ENCODE measurements at regions not wholly inside any gene's neighbourhood (a gene's known extent, or its start where the extent isn't known, plus 50 kb on each side); places are given as distances from the start of the nearest gene placed in this dataset.

DNA sequence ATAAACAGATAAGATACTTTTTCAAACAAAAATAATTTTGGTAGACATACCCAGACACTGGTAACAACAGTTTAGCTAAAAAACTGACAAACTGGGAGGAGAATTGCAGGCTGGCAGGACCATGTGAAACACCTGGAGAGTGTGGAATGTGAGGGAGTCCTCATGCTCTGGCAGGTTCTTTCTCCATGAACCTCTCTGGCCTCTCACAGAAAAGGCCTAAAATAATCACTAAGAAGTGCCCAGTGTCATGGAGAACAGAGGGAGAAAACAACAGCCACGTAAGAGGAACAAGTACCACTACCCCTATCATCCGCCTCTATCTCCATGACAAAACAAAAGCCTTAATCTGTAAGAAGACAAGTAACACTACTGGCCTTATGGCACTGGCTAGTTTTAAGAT is 1227.5 kb upstream of the CDH9 start:
- Histone ChIP-seq H3K36me3 (ENCODE audit: insufficient read depth, low read length) (no peaks in the 10 kb centered on the region), H3K9me3 (ENCODE audit: low read length) (no peaks in the 10 kb centered on the region), H3K4me1 (ENCODE audit: insufficient read depth, low read length) (no peaks in the 10 kb centered on the region), H3K4me3 (ENCODE audit: low read length) (no peak overlapping the region), H2AFZ (ENCODE audit: low read depth, low read length) (no peak overlapping the region), H3K27me3 (ENCODE audit: insufficient read depth, low read length) (no peaks in the 10 kb centered on the region)

DNA sequence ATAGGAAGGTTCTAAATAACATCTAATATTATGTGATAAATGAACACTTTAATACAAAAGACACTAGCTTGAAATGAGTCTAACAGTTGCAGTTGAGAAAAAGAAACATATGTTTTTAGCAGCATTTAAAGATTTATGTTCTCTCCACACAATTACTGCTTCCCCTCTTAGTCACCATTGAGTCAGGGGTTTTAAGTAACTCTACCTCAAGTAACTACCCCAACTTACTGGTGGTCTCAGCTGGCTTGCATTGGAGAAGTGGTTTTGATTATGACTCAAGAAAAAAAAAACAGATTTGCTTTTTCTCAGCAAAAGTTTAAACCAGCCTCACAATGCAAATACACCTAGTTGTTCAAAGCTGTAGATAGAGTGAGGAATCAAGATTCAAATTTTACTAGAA is 1216.5 kb upstream of the CDH9 start:
- Histone ChIP-seq H3K36me3 (ENCODE audit: insufficient read depth, low read length) (no peaks in the 10 kb centered on the region), H3K4me1 (ENCODE audit: insufficient read depth, low read length) (peaks cover 4% of the 10 kb centered on the region), H3K27me3 (ENCODE audit: insufficient read depth, low read length) (no peaks in the 10 kb centered on the region), H2AFZ (ENCODE audit: low read depth, low read length) (no peak overlapping the region), H3K9me3 (ENCODE audit: low read length) (no peaks in the 10 kb centered on the region), H3K4me3 (ENCODE audit: low read length) (no peak overlapping the region)

DNA sequence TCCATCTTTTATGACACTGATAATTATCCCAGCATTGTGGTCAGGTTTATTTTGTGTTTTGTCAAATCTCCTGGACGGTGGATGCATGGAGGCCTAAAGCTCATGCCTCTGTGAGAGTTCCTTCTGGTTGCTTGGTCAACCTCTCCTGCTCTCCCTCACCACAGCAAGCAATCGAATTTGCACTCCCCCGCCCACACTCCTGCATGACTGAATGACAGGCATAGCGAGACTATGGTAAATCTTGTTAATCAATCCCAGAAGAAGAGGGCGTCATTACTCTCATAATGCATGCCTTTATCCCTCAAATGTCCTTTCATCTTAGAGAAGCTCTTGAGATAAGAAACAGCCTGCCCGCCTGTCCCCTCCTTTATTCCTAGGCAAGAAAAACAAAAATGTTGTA is 1215.0 kb upstream of the CDH9 start:
- Histone ChIP-seq H2AFZ (ENCODE audit: low read depth, low read length) (no peak overlapping the region), H3K4me3 (ENCODE audit: low read length) (no peak overlapping the region), H3K9me3 (ENCODE audit: low read length) (no peaks in the 10 kb centered on the region), H3K36me3 (ENCODE audit: insufficient read depth, low read length) (no peaks in the 10 kb centered on the region), H3K27me3 (ENCODE audit: insufficient read depth, low read length) (no peaks in the 10 kb centered on the region), H3K4me1 (ENCODE audit: insufficient read depth, low read length) (peaks cover 4% of the 10 kb centered on the region)

DNA sequence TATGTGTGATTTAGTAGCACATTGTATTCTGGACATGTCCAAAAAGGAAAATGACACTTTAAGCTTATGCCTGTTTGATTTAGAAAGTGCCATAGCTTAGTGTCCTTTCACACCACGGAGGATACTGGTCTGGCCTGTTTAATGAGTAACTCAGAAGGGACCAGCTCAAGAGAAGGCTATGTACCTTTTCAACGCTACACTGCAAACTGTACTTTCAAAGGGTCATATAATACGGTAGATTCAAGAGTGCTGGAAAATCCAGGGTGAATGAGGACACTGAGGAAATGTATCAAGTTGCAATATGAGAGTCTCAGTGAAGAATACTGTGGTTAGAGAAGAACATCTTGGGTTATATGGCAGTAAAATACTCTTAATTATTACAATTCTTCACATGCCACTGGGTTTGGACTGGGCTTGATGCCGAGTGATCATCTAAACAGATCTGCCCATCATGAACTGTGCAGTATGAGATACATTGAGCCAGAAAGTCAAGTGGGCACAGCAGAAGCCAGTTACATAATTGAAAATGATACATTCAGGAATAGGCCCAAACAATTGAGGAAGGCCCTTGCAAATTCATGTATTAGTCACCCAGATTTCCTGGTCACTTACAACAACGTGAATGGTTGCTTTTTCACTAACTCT is 1211.5 kb upstream of the CDH9 start:
- Histone ChIP-seq H3K4me3 (ENCODE audit: low read length) (no peak overlapping the region), H3K36me3 (ENCODE audit: insufficient read depth, low read length) (no peaks in the 10 kb centered on the region)

DNA sequence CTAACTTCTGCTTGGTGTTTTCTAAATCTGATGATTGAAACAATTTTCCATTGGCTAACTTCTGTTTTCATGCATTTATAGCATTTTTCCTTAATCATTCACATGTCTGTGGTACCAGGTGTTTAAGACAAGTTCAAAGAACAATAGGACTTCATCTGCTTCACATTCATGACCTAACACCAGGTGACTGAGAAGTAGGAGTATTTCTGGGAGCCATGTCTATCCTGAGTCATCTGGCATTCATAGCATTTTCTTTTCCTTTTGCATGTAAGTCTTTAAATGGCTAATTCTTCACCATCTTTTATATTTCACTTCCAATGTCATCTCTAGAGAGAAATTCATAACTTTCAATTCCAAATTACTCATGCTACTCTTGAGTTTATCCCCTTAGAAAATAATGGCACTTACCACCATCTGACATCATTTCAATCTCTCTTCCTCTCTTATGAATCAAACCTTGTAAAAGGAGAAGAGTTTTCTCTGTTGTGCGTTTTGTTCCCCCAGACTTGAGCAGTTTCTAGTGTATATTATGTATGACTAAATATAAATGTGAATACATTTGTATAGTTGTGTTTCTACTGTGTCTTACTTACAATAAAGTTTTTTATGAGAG is 1196.1 kb upstream of the CDH9 start:
- Histone ChIP-seq H3K9me3 (ENCODE audit: low read length) (no peaks in the 10 kb centered on the region), H3K4me3 (ENCODE audit: low read length) (no peak overlapping the region), H3K36me3 (ENCODE audit: insufficient read depth, low read length) (no peaks in the 10 kb centered on the region), H3K4me1 (ENCODE audit: insufficient read depth, low read length) (no peaks in the 10 kb centered on the region), H2AFZ (ENCODE audit: low read depth, low read length) (no peak overlapping the region), H3K27me3 (ENCODE audit: insufficient read depth, low read length) (no peaks in the 10 kb centered on the region)

More for the DNA sequence above, 1211.5 kb upstream of the CDH9 start:
- no peaks in the 10 kb centered on the region for H3K4me1 ChIP-seq (ENCODE audit: insufficient read depth, low read length)
- no peaks in the 10 kb centered on the region for H3K9me3 ChIP-seq (ENCODE audit: low read length)
- no peaks in the 10 kb centered on the region for H3K27me3 ChIP-seq (ENCODE audit: insufficient read depth, low read length)
- no peak overlapping the region for H2AFZ ChIP-seq (ENCODE audit: low read depth, low read length)

DNA sequence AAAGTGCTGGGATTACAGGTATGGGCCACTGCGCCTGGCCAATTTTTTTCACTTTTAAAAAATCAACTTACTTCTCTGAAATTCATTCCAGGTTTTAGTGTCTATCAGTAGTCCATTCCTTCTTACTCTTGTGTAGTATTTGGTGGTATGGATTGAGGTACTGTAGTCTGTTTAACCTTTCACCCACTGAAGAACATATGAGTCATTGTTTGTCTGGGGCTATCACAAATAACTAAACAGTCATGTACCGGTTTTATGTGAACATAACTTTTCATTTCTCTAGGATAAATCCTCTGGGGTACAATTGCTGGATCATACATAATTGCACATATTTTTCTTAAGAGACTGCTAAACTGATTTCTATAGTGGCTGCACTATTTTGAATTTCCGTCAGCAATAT is 1188.0 kb upstream of the CDH9 start:
- no peaks in the 10 kb centered on the region for H3K4me1 ChIP-seq (ENCODE audit: insufficient read depth, low read length)

DNA sequence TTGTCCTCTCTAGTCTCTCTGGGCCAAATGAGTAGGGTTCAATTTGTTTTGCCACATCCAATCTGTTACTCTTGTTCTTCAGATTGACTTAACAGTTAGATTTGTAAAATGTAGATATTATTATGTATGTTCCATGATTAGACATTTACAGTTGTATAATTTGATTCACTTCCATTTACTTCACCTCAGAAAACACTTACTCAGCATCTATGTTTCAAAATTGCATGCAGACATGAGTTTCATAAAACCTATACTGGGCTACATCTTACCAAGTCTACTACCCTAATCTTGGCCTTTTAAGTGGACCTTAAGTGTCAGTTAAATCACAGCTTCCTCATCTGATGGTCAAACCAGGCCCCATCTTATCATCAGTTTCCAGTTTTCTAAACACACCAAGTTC is 1181.2 kb upstream of the CDH9 start:
- H3K27me3 ChIP-seq (ENCODE audit: insufficient read depth, low read length): no peaks in the 10 kb centered on the region
- no peak overlapping the region for H3K4me3 ChIP-seq (ENCODE audit: low read length)
- no peaks in the 10 kb centered on the region for H3K4me1 ChIP-seq (ENCODE audit: insufficient read depth, low read length)
- no peak overlapping the region for H2AFZ ChIP-seq (ENCODE audit: low read depth, low read length)
- H3K36me3 ChIP-seq (ENCODE audit: insufficient read depth, low read length): no peaks in the 10 kb centered on the region
- no peaks in the 10 kb centered on the region for H3K9me3 ChIP-seq (ENCODE audit: low read length)

More for the DNA sequence above, 1188.0 kb upstream of the CDH9 start:
- no peak overlapping the region for H3K4me3 ChIP-seq (ENCODE audit: low read length)
- no peak overlapping the region for H2AFZ ChIP-seq (ENCODE audit: low read depth, low read length)
- no peaks in the 10 kb centered on the region for H3K36me3 ChIP-seq (ENCODE audit: insufficient read depth, low read length)
- H3K27me3 ChIP-seq (ENCODE audit: insufficient read depth, low read length): no peaks in the 10 kb centered on the region
- H3K9me3 ChIP-seq (ENCODE audit: low read length): no peaks in the 10 kb centered on the region

DNA sequence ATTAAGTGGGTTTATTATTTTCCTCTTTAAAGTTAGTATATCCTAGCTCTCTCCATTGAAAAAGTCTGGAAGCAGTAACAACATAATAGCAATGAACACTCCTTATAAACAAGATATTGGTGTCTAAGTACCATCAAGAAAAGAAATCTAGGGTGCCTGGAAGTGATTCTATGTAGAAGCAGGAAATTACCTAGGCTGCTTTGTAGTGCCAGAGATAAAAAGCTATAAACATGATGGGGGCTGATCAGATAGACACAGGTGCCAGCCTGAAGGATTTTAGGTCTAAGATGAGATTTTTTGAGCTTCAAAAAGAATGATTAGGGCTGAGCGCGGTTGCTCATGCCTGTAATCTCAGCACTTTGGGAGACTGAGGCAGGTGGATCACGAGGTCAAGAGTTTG is 1179.3 kb upstream of the CDH9 start:
- H3K4me3 ChIP-seq (ENCODE audit: low read length): no peak overlapping the region
- no peaks in the 10 kb centered on the region for H3K27me3 ChIP-seq (ENCODE audit: insufficient read depth, low read length)
- no peaks in the 10 kb centered on the region for H3K9me3 ChIP-seq (ENCODE audit: low read length)
- no peak overlapping the region for H2AFZ ChIP-seq (ENCODE audit: low read depth, low read length)
- no peaks in the 10 kb centered on the region for H3K36me3 ChIP-seq (ENCODE audit: insufficient read depth, low read length)
- no peaks in the 10 kb centered on the region for H3K4me1 ChIP-seq (ENCODE audit: insufficient read depth, low read length)

DNA sequence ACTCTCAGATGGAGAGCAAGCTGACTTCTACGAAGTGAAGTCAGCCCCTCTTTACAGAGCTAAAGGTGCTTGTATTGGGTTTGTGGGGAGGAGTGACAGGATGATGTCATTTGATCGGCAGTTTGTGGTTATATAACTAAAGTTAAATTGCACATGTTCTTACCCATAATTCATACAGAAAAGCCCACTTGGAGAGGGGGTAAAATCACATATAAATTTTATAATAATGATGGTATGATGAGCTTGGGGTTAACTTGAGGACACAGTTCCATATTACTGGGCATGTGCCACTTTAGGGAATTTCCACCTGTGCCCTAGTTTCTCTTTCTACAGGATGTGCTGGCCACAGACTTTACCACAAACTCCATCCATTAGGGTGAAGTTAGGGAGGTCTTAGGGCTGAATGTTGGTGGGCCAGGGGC is 1178.6 kb upstream of the CDH9 start:
- H3K4me3 ChIP-seq (ENCODE audit: low read length): no peak overlapping the region
- no peak overlapping the region for H2AFZ ChIP-seq (ENCODE audit: low read depth, low read length)
- H3K4me1 ChIP-seq (ENCODE audit: insufficient read depth, low read length): no peaks in the 10 kb centered on the region
- no peaks in the 10 kb centered on the region for H3K9me3 ChIP-seq (ENCODE audit: low read length)
- H3K27me3 ChIP-seq (ENCODE audit: insufficient read depth, low read length): no peaks in the 10 kb centered on the region
- no peaks in the 10 kb centered on the region for H3K36me3 ChIP-seq (ENCODE audit: insufficient read depth, low read length)

DNA sequence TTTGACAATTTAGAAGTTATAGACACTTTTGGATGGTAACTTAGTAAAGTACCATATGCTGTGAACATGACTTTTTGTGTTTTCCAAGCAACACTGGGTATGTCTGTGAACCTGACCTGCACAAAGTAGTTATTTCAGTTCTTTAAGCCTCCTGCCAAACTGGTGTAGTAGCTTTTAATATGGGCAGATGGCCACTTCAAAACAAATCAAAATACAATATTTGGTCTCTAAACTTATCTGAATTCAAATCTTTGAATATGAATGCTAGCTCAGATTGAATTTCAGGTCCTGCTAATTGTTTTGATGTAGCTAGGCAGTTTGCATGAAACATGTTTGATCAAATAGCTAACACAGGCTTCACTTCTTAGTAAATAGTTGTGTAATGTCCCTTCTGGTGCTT is 1176.7 kb upstream of the CDH9 start:
- Histone ChIP-seq H3K9me3 (ENCODE audit: low read length) (no peaks in the 10 kb centered on the region), H2AFZ (ENCODE audit: low read depth, low read length) (peak overlapping the region; percentile 47), H3K27me3 (ENCODE audit: insufficient read depth, low read length) (no peaks in the 10 kb centered on the region), H3K4me1 (ENCODE audit: insufficient read depth, low read length) (no peaks in the 10 kb centered on the region), H3K36me3 (ENCODE audit: insufficient read depth, low read length) (no peaks in the 10 kb centered on the region), H3K4me3 (ENCODE audit: low read length) (no peak overlapping the region)

DNA sequence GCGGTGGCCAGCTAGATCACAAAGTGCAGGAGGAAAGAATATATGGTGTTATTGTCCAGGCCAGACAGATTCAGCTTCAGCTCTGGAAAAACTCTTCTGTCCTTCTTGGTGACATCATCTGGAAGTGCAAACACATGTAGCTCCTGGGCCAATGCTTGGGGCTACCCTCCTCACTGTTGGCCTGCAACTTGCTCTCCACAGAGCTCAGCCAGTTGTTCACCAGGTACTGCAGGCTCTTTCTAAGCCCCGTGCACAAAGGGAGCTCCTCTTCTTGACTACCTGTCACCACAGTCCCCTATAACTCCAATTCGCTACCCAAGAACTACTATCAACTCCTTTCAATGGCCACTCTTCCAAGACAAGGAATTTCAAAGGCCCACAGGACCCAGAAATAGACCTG is 1175.9 kb upstream of the CDH9 start:
- H3K4me3 ChIP-seq (ENCODE audit: low read length): no peak overlapping the region
- no peak overlapping the region for H2AFZ ChIP-seq (ENCODE audit: low read depth, low read length)
- H3K4me1 ChIP-seq (ENCODE audit: insufficient read depth, low read length): no peaks in the 10 kb centered on the region
- no peaks in the 10 kb centered on the region for H3K27me3 ChIP-seq (ENCODE audit: insufficient read depth, low read length)
- no peaks in the 10 kb centered on the region for H3K36me3 ChIP-seq (ENCODE audit: insufficient read depth, low read length)
- no peaks in the 10 kb centered on the region for H3K9me3 ChIP-seq (ENCODE audit: low read length)

DNA sequence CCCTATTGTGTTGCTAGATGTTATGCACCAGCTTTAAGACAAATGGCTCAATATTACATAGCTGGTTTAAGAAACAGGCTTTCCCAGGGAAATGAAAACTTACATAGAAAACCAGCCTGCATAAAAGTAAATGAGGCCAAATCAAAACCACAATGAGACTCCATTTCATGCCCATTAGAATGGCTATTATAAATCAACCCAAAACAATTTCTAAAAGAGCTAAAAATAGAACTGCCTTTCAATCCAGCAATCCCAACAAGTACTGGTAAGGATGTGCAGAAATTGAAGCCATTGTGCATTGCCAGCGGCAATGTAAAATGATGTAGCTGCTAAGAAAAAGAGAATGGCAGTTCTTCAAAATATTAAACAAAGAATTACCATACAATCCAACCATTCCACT is 1170.0 kb upstream of the CDH9 start:
- Histone ChIP-seq H3K27me3 (ENCODE audit: insufficient read depth, low read length) (no peaks in the 10 kb centered on the region), H3K4me3 (ENCODE audit: low read length) (no peak overlapping the region), H3K4me1 (ENCODE audit: insufficient read depth, low read length) (no peaks in the 10 kb centered on the region), H2AFZ (ENCODE audit: low read depth, low read length) (no peak overlapping the region), H3K9me3 (ENCODE audit: low read length) (no peaks in the 10 kb centered on the region), H3K36me3 (ENCODE audit: insufficient read depth, low read length) (no peaks in the 10 kb centered on the region)

DNA sequence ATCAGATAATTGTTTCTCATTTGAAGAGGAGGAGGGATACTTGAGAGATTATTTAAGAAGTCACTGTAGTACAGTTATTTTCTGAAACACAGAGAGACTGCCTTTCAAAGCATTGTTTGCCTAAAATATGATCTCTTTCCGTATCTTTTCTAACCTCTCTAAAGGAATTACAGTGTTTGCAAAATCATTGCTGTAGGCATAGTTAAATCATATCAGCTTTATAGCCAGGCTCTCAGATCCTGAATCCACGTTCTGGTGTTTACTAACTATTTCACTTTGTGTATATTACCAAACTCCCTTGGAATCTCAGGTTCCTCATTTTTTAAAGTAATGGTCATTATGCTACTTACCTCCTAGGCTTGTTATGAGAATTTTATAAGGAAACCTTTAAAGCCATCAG is 1151.6 kb upstream of the CDH9 start:
- no peaks in the 10 kb centered on the region for H3K36me3 ChIP-seq (ENCODE audit: insufficient read depth, low read length)
- H3K4me3 ChIP-seq (ENCODE audit: low read length): no peak overlapping the region
- H3K4me1 ChIP-seq (ENCODE audit: insufficient read depth, low read length): peaks cover 6% of the 10 kb centered on the region
- H3K27me3 ChIP-seq (ENCODE audit: insufficient read depth, low read length): no peaks in the 10 kb centered on the region
- H3K9me3 ChIP-seq (ENCODE audit: low read length): no peaks in the 10 kb centered on the region
- H2AFZ ChIP-seq (ENCODE audit: low read depth, low read length): no peak overlapping the region

DNA sequence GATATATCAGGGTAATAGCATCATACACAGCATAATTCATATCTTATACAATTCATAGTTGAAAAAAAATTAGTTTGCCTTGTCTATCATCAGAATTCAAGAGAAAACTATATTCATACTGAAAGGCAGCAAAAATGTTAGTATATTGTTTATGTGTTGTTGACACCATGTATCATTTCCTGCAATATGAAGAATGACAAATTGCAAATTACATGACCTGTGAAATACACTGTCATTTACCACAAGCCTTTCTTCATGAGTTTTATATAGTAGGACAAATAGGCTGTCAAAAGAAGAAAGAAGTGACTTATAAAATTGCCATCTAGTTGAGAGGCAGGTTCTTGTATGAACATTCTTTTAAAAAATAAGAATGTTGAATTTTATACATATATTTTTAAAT is 1136.3 kb upstream of the CDH9 start:
- Histone ChIP-seq H2AFZ (ENCODE audit: low read depth, low read length) (no peak overlapping the region), H3K9me3 (ENCODE audit: low read length) (no peaks in the 10 kb centered on the region), H3K4me1 (ENCODE audit: insufficient read depth, low read length) (no peaks in the 10 kb centered on the region), H3K27me3 (ENCODE audit: insufficient read depth, low read length) (no peaks in the 10 kb centered on the region), H3K4me3 (ENCODE audit: low read length) (no peak overlapping the region), H3K36me3 (ENCODE audit: insufficient read depth, low read length) (no peaks in the 10 kb centered on the region)

Data from neuron (in vitro differentiated cells).